GM12891 (cell line): ENCODE measurements at regions not wholly inside any gene's neighbourhood (a gene's known extent, or its start where the extent isn't known, plus 50 kb on each side); places are given as distances from the start of the nearest gene placed in this dataset.

Source experiments
- POLR2A ChIP-seq: IDR thresholded peaks from 2 replicates; pipeline ENCODE4 v1.6.1; 2011; ENCODE audit warnings: low read depth, low read length, control low read depth
- POLR2AphosphoS5 ChIP-seq: IDR thresholded peaks from 2 replicates; pipeline ENCODE4 v1.6.1; 2011; ENCODE audit warnings: low read depth, low read length, control low read depth
- TAF1 ChIP-seq: IDR thresholded peaks from 2 replicates; pipeline ENCODE4 v1.6.1; 2011; ENCODE audit warnings: low read depth, low read length, control low read depth

DNA sequence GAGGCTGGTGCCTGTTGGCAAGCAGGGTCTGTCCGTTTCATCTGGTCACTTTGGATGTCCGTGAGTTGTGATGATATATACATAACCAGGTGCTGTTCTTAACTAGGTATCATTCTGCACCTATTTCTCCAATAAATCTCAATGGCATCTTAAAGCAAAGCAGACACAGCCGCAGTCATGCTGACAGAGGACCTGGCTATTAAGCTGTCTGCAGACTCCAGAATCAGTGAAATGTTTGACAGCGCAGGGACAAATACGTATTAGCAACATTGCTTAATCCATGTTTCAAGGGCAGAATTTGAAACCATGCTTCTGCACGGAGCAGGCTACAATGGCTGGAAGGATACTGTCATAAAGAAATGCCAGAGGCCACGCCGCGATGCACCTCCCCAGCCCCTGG is 414.6 kb downstream of the ZNF516 start:
- TF ChIP-seq POLR2AphosphoS5 (no peak), POLR2A (no peak), TAF1 (no peak)
